IMR-90 (cell line): ENCODE measurements at regions not wholly inside any gene's neighbourhood (a gene's known extent, or its start where the extent isn't known, plus 50 kb on each side); places are given as distances from the start of the nearest gene placed in this dataset.

Source experiments
- ATAC-seq: fragments of 200-7000 bp; cut with Tn5 transposase; 2 replicates; pipeline ENCODE4 v1.9.1; 2020; ENCODE audit warnings: low read depth, mild to moderate bottlenecking, moderate library complexity
- BruUV-seq: library from RNA; stranded (reverse); fragments of 400-500 nt; replicated peaks from 2 replicates; lab custom pipeline; 2021; lab: Mats Ljungman, UMichigan
- CTCF ChIA-PET: fragments of 300-600 bp; formaldehyde crosslinking; extraction: SDS; loops from one replicate; lab custom pipeline; 2021; ENCODE audit warnings: antibody characterized with exemption; lab: Yijun Ruan, JAX
- POLR2A ChIA-PET: fragments of 300-600 bp; sonication (Branson Sonifier 250); formaldehyde crosslinking; loops from one replicate; lab custom pipeline; 2022; ENCODE audit warnings: antibody characterized with exemption; ENCODE audit not compliant: unreplicated experiment; lab: Charles Lee
- DNase-seq: peaks from one replicate; pipeline ENCODE4 v3.0.0; 2013
- H2AFZ ChIP-seq: replicated peaks from 2 replicates; pipeline ENCODE3; 2013; ENCODE audit warnings: low read length, mild to moderate bottlenecking; ENCODE audit not compliant: poor library complexity
- H2AK5ac ChIP-seq: 2 replicates; pipeline ENCODE4 v1.6.1; 2013; ENCODE audit warnings: low read depth, low read length, inconsistent platforms
- H2AK9ac ChIP-seq: replicated peaks from 2 replicates; pipeline ENCODE3; 2013; ENCODE audit warnings: mild to moderate bottlenecking, low read depth, low read length, moderate library complexity; ENCODE audit not compliant: poor library complexity
- H2BK120ac ChIP-seq: 2 replicates; pipeline ENCODE4 v1.6.1; 2013; ENCODE audit warnings: low read depth, low read length, inconsistent platforms
- H2BK15ac ChIP-seq: 3 replicates; pipeline ENCODE4 v1.6.1; 2013; ENCODE audit warnings: low read depth, low read length, inconsistent platforms
- H2BK20ac ChIP-seq: 2 replicates; pipeline ENCODE4 v1.6.1; 2013; ENCODE audit warnings: low read depth, mild to moderate bottlenecking, inconsistent platforms, low read length, moderate library complexity
- H2BK5ac ChIP-seq: 2 replicates; pipeline ENCODE4 v1.6.1; 2013; ENCODE audit warnings: mild to moderate bottlenecking, low read depth, low read length, inconsistent platforms; ENCODE audit not compliant: poor library complexity, severe bottlenecking
- H3K14ac ChIP-seq: replicated peaks from 2 replicates; pipeline ENCODE4 v1.6.1; 2013; ENCODE audit warnings: low read depth, low read length, inconsistent platforms
- H3K18ac ChIP-seq: 2 replicates; pipeline ENCODE4 v1.6.1; 2013; ENCODE audit warnings: low read depth, low read length, control low read depth
- H3K23ac ChIP-seq: 2 replicates; pipeline ENCODE4 v1.6.1; 2013; ENCODE audit warnings: low read depth, low read length, inconsistent platforms
- H3K27ac ChIP-seq: 2 replicates; pipeline ENCODE4 v1.5.1; 2013; ENCODE audit warnings: mild to moderate bottlenecking, control low read depth, low read length; ENCODE audit not compliant: insufficient read depth
- H3K27me3 ChIP-seq: 2 replicates; pipeline ENCODE4 v1.6.1; 2013; ENCODE audit warnings: low read length; ENCODE audit not compliant: control insufficient read depth, insufficient read depth
- H3K36me3 ChIP-seq: 2 replicates; pipeline ENCODE4 v1.6.1; 2013; ENCODE audit warnings: low read length, mixed read lengths; ENCODE audit not compliant: control insufficient read depth, insufficient read depth
- H3K4ac ChIP-seq: 2 replicates; pipeline ENCODE4 v1.6.1; 2013; ENCODE audit warnings: low read depth, low read length, inconsistent platforms
- H3K4me1 ChIP-seq: 2 replicates; pipeline ENCODE4 v1.6.1; 2013; ENCODE audit warnings: low read length, mixed read lengths; ENCODE audit not compliant: control insufficient read depth, insufficient read depth
- H3K4me2 ChIP-seq: 2 replicates; pipeline ENCODE4 v1.6.1; 2013; ENCODE audit warnings: low read depth, mild to moderate bottlenecking, control low read depth, low read length, moderate library complexity
- H3K4me3 ChIP-seq: 2 replicates; pipeline ENCODE4 v1.5.1; 2013; ENCODE audit warnings: low read depth, mild to moderate bottlenecking, control low read depth, low read length, moderate library complexity; ENCODE audit not compliant: insufficient read depth
- H3K56ac ChIP-seq: 2 replicates; pipeline ENCODE4 v1.6.1; 2013; ENCODE audit warnings: low read length, inconsistent platforms; ENCODE audit not compliant: insufficient read depth; ENCODE audit errors: extremely low read depth
- H3K79me1 ChIP-seq, 2 experiments: 2 replicates each; pipeline ENCODE4 v1.6.1; 2013; ENCODE audit warnings: low read length in 2 of 2, inconsistent platforms in 1 of 2, low read depth in 1 of 2
- H3K9ac ChIP-seq: 2 replicates; pipeline ENCODE4 v1.6.1; 2013; ENCODE audit warnings: low read depth, low read length, control low read depth
- H3K9me1 ChIP-seq: 2 replicates; pipeline ENCODE4 v1.6.1; 2013; ENCODE audit warnings: low read length, inconsistent platforms; ENCODE audit not compliant: insufficient read depth
- H3K9me3 ChIP-seq: 2 replicates; pipeline ENCODE4 v1.6.1; 2013; ENCODE audit warnings: low read length; ENCODE audit not compliant: control insufficient read depth, insufficient read depth
- H4K20me1 ChIP-seq: 2 replicates; pipeline ENCODE4 v1.6.1; 2013; ENCODE audit warnings: low read length, inconsistent platforms; ENCODE audit not compliant: insufficient read depth
- H4K5ac ChIP-seq: 2 replicates; pipeline ENCODE4 v1.6.1; 2013; ENCODE audit warnings: mild to moderate bottlenecking, low read depth, low read length, control low read depth
- H4K8ac ChIP-seq, 2 experiments: 2 replicates each; pipeline ENCODE4 v1.6.1; 2013; ENCODE audit warnings: low read depth in 2 of 2, low read length in 2 of 2, control low read depth in 1 of 2, inconsistent platforms in 1 of 2
- H4K91ac ChIP-seq: 2 replicates; pipeline ENCODE4 v1.6.1; 2013; ENCODE audit warnings: low read depth, low read length, inconsistent platforms; ENCODE audit not compliant: insufficient read depth
- CHD1 ChIP-seq: IDR thresholded peaks from 2 replicates; pipeline ENCODE4 v1.6.1; 2012; ENCODE audit warnings: low read depth, low read length, improper control_type of control experiment
- FOS ChIP-seq: fragments of 150-350 bp; IDR thresholded peaks from 2 replicates; pipeline ENCODE4 v1.6.1; 2016; ENCODE audit warnings: low read depth, low read length
- MAFK ChIP-seq: IDR thresholded peaks from 2 replicates; pipeline ENCODE4 v1.6.1; 2012; ENCODE audit warnings: low read depth, low read length, improper control_type of control experiment
- MXI1 ChIP-seq: IDR thresholded peaks from 2 replicates; pipeline ENCODE4 v1.6.1; 2012; ENCODE audit warnings: low read depth, mild to moderate bottlenecking, low read length, moderate library complexity, borderline replicate concordance
- RAD21 ChIP-seq: IDR thresholded peaks from 2 replicates; pipeline ENCODE4 v1.6.1; 2012; ENCODE audit warnings: low read length, improper control_type of control experiment
- RCOR1 ChIP-seq: IDR thresholded peaks from 2 replicates; pipeline ENCODE4 v1.6.1; 2012; ENCODE audit warnings: mild to moderate bottlenecking, low read length, improper control_type of control experiment; ENCODE audit not compliant: insufficient replicate concordance
- RFX5 ChIP-seq: IDR thresholded peaks from 2 replicates; pipeline ENCODE4 v1.8.0; 2012; ENCODE audit warnings: low read depth, mild to moderate bottlenecking, low read length, moderate library complexity
- SMC3 ChIP-seq: fragments of 150-350 bp; IDR thresholded peaks from 2 replicates; pipeline ENCODE4 v1.6.1; 2016; ENCODE audit warnings: low read depth, mild to moderate bottlenecking, antibody characterized with exemption, low read length, moderate library complexity
- WGBS, 2 experiments: methylation state at CpG; one replicate each; pipeline versions ENCODE4 v1.1.5 to v1.1.7; 2013; ENCODE audit warnings: missing lambda C conversion rate in 2 of 2; ENCODE audit not compliant: insufficient read length in 1 of 2; ENCODE audit errors: extremely low coverage in 2 of 2; 5-methylcytosine and 5-hydroxymethylcytosine counted together
- dilution Hi-C: fragments of 300-500 bp; cut with HindIII; formaldehyde crosslinking; loops from one replicate; pipeline ENCODE4 v1.14.3; 2018; ENCODE audit warnings: low sequenced_read_pairs; ENCODE audit not compliant: unreplicated experiment
- in situ Hi-C: fragments of 300-500 bp; cut with MboI; formaldehyde crosslinking; loops from 3 replicates; pipeline ENCODE4 v1.14.3; 2019; ENCODE audit warnings: low sequenced_read_pairs, inconsistent platforms, mixed read lengths
- intact Hi-C: fragments of 100-400 bp; cut with micrococcal nuclease; formaldehyde crosslinking; loops from 2 replicates; pipeline ENCODE4 v1.10.0; 2022

DNA sequence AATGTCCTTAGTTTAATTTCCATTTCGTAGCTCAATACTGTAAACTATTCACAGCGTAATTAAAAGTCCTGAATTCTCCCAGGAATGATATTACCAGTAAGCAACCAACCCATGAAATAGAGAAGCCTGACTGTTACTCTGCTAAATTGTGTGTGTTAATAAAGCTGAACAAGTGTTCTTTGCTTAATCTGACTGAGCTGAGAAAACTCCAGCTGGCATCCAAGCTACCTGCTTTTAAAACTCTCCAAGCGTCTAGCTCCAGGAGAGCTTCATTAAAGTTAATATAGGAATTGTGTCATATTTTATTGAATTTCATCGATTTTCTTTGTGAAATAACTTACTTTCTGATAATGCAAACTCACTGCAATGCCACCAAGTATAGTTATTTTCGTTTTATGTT is 524.4 kb downstream of the SLC16A7 start:
- DNase-seq = no peak
- BruUV-seq = no TSS peak

More for the DNA sequence above, 524.4 kb downstream of the SLC16A7 start:
- Histone ChIP-seq H3K27ac (no peak overlapping the region), H3K18ac (no peak overlapping the region), H3K9me1 (no peaks in the 10 kb centered on the region), H3K23ac (no peak overlapping the region), H2AK5ac (no peak overlapping the region), H3K9ac (no peak overlapping the region), H2AFZ (no peak overlapping the region), H3K4ac (no peak overlapping the region), H2BK120ac (no peak overlapping the region), H3K36me3 (no peaks in the 10 kb centered on the region), H3K4me3 (no peak overlapping the region), H3K4me1 (peaks cover 2% of the 10 kb centered on the region; the same call in 1 of the 2 replicates), H3K27me3 (no peaks in the 10 kb centered on the region), H2BK20ac (no peak overlapping the region), H4K20me1 (no peaks in the 10 kb centered on the region), H4K8ac (no peak overlapping the region), H3K4me2 (no peak overlapping the region), H2BK5ac (no peak overlapping the region), H4K5ac (no peak overlapping the region), H3K9me3 (peaks cover 4% of the 10 kb centered on the region; the same call in 1 of the 2 replicates), H4K91ac (no peak overlapping the region), H2BK15ac (no peak overlapping the region), H2AK9ac (no peak overlapping the region), H3K56ac (no peak overlapping the region), H3K79me1 (no peaks in the 10 kb centered on the region), H3K14ac (no peak overlapping the region)
- WGBS, 2 experiments = no CpG with 5 or more reads among the region's 5 CpGs
- no peak for ATAC-seq
- ChIA-PET CTCF (no interaction called here), POLR2A (no interaction called here)
- no peak for TF ChIP-seq RFX5
- TF ChIP-seq FOS = no peak
- no peak for TF ChIP-seq CHD1
- no peak for TF ChIP-seq SMC3
- no peak for TF ChIP-seq MXI1
- TF ChIP-seq RCOR1 = no peak
- TF ChIP-seq RAD21 = no peak
- TF ChIP-seq MAFK = no peak
- intact Hi-C loops (no loop called here), dilution Hi-C loops (no loop called here), in situ Hi-C loops (loop anchor here (25.0 kb wide), 1 partner anchor 367 kb away; no protein-coding TSS in a partner anchor)
